ENCODE measurements at regions not wholly inside any gene's neighbourhood (a gene's known extent, or its start where the extent isn't known, plus 50 kb on each side); places are given as distances from the start of the nearest gene placed in this dataset.

GRCh38 chr11:127412234-127412633 lies 411.7 kb upstream of the KIRREL3 start:
- TF ChIP-seq POLR2A (IDR thresholded peaks at IDR 0.05) (no peak), CTCF (IDR thresholded peaks at IDR 0.05) (no peak)
